CD4-positive, alpha-beta T cell treated with Interferon alpha-2 for 1 hour (primary cell): ENCODE measurements at regions not wholly inside any gene's neighbourhood (a gene's known extent, or its start where the extent isn't known, plus 50 kb on each side); places are given as distances from the start of the nearest gene placed in this dataset.

Source experiments
- DNase-seq, 2 donors: peaks; one replicate each; pipeline ENCODE4 v3.0.0-alpha.2; 2020 to 2022

DNA sequence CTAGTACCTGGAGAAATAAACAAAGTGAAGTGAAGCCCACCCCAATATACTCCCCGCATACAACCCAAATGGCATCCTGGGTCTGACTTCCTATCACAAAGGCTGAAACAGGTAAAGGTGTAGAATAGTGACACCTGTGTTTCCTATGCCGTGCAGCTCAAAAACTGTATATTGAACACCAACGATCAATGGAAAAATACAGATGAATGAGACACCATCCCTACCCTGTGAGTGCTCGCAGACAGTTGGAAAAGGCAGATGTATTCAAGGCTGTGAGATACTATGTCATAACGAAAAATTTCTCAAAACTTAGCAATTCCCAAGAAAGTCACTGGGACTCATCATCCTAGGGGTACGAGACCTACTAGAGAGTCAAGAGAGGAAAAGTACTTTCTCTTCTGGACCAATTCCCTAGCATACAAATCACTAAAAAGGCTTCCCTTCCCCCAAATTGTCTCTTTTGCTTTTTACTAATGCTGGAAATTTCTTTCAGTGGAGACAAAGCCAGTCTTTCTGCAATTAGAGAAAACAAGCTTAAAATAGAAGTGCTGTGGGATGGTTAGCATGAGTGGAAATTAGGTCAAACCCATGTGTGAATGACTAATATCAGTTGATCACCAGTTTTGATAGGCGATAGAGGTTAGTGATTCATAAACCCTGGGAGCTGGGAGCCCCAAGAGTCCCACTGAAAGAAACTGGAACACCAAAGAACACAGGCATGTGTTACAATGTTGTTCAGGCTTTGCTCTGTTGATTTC, 249.7 kb downstream of the SPTSSA start:
- DNase-seq: no peak

- no peak for DNase-seq
Measured at GRCh38 chr14:34211732-34212131, 250.3 kb downstream of the SPTSSA start.

DNA sequence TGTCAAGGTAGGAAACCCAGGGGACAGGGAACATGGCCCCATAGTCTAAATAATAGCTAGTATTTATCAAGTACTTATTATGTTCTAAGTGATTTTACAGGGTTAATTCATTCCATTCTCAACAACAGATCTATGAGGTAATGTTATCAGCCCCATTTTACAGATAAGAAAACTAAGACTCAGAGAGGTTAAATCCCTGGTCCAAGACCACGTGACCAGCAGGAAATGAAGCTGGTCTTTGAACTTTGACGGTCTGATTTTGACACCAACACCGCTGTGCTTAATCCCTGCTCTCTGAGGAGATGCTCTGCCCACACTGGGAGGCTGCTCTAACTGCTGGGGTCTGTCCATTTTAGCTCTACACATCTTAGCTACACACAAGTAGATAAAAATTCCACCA, 253.5 kb downstream of the SPTSSA start:
- no peak for DNase-seq

- no peak for DNase-seq
Measured at GRCh38 chr14:34205799-34206198, 254.9 kb upstream of the EGLN3 start.

DNA sequence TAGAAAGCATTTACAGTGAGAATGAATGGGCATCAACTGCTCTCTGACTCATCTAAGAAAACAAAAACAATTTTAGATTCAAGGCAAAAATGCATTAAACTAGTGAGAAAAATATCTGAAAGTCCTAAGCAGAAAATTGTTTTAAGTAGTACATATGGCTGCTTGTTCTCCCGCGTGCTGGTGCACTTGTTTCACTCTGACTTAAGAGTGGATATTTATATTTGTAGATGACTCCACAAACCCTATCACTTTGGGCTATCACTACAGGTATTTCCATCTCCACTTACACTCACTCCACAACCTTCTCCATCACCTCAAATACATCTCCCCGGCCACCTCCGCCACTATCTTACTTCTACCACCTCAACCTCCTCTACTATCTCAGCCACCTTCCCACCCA, 253.9 kb upstream of the EGLN3 start:
- DNase-seq: no peak

- DNase-seq: no peak
Measured at GRCh38 chr14:34203251-34203722, 252.4 kb upstream of the EGLN3 start.

DNA sequence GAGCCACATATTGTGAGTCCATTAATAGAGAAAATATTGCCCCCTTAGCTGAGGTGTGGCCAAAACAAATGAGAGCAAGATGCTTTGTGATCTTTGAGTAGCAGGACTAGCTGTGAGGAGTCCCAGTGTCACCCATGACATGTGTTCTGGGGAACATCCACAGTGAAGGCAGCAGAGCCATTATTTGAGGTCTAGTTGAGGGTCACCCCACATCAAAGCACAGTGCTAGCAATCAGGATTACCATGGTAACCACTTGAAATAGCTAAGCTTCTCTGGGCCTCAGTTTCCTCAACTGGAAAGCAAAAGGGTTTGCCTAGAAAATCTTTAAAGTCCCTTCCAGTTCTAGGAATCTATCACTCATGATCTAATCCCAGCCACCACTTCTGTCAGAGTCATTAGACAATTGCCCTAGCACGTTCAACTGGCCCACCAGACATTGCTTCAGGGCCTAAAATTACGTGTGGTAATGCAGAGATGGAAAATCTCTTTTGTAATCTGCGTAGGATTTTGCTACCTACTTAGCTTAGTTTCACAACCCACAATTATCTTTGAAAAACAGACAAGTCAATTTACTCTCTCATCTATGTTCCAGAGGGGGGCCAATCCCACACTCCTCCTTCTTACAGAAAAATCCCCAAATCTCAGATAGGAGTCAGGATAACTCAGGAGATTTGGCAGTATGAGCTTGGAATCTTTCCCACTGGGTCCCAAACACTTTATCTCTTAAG, 251.2 kb upstream of the EGLN3 start:
- DNase-seq: no peak

DNA sequence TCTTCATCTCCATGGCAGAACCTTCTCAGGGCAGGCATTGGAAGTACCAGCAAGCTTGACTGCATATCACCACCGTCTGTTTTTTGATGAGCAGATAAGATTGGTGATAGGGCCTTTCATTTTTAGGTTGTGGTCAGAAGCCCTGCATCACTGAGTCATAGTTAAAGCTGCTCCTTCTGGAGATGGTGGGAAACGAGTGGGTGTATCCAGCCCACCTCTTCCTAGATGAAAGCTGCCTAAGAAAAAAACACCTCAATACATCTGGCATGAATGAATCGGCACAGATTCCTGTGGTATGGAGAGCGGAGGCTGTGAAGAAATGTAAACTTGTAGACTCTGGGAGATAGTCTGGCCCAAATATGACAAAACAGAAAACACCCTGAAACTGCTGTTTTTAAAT, 248.7 kb upstream of the EGLN3 start:
- no peak for DNase-seq

- DNase-seq: no peak
Measured at GRCh38 chr14:34198096-34198495, 247.2 kb upstream of the EGLN3 start.

DNA sequence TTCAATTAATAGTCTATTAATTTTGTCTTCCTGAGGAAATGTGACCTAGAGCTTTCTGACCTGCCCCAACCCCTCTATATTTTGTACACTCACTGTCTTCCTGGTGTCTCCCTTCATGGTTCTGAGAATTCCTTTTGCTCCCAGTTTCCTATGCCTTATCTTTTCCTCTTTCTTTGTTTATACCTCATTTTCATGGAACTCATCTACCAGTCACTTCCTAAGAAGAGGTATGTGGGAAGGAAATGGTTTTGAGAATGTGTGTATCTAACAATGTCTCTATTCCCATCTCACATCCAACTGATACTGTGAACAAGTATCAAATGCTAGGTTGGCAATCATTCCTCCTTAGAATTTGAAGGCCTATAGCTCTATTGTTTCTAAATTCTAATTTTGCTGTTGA, 245.1 kb upstream of the EGLN3 start:
- no peak for DNase-seq

DNA sequence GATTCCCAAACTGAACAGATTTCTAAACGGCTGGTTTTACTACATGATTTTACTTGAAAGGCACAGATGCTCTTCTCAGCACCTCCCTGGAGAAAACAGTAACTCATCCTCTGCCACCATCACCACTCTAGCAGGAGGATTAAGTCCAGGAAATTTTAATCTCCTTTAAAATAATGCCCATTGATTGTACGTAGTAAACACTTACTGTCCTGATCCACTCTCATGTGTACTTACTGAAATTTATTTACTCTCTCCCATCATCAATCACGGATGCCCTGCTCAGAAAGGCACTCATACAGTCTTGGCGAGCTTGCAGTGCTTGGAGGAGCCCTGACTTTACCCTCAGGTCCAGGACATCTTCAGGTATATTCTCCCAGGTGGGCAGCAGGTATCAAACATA, 239.8 kb upstream of the EGLN3 start:
- DNase-seq: no peak

GRCh38 chr14:34189866-34190265, 239.0 kb upstream of the EGLN3 start:
- no peak for DNase-seq

DNA sequence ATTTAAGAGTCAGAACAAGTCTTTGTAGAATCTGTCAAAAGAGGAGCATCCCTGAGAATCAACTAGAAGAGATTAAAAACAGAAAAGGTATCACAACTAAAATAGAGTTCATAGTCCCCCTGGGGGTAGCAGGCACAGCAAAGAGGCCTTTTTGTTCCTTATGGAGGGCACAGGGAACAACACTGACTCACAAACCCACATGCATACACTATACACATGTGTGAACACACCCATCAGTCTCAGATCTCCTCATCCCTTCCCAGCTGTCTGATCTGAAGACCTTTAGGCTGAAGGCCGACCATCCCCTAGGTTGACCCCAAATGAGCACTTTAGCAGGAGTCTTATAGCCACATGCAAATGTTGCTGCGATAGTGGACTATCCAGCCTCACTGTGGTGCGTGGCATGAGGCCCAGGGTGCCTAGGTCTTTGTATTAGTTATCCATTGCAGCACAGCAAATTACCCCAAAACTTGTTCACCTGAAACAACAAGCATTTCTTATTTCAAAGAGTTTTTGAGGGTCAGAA, 236.7 kb upstream of the EGLN3 start:
- DNase-seq: no peak

DNA sequence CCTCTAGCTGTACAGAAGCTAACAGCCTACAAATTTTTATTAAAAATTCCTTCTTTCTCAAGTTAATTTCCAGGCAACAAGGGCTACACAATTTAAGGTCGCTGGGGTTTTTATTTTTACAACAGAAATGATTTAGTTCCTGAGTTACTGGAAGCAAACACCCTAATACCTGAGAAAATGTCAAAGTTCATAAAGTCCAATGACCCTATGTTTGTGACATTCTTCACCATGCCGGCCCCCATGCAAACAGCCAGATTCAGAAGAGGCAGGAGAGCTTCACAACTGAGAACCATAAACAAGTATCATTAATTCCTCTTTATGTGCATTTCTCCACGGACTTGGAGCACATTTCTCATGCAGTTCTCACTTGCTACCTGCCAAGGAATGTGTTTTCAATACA, 236.2 kb upstream of the EGLN3 start:
- DNase-seq: no peak

DNA sequence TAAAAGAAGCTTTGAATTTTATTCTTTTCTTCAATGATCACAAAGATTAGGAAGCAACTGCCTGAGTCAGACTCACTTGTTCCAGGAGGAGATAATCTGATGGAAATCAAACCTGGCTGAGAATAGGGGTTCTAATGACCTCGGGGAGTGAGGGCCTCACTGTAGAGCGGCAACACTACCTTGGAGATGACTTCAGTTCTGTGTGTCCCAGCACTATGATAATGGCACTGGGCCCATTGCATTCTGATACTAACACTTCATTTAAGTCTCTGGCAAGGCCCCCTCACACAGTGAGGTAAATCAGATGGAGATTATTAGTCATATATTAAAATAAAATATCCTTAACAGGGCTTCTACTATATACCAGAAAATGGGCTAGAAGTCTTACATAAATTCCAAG, 233.3 kb upstream of the EGLN3 start:
- DNase-seq: no peak

DNA sequence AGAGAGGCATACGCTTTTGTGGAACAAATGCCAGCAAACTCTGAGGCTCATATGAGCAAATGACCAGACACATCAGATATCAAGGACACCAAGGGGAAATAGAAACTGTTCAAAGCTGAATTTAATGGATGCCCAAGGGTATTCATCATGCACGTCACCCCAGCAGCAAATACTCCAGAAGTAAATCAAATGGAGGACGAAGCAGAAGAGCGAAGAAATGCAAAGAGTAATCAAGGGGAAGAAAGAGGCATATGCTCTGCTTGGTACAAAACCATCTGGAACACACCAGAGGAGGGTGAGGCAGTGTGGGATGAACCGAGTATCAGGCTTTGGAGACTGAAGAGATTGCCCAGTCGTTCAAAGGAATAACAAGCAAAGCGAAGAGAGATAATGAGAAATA, 232.6 kb upstream of the EGLN3 start:
- no peak for DNase-seq

DNA sequence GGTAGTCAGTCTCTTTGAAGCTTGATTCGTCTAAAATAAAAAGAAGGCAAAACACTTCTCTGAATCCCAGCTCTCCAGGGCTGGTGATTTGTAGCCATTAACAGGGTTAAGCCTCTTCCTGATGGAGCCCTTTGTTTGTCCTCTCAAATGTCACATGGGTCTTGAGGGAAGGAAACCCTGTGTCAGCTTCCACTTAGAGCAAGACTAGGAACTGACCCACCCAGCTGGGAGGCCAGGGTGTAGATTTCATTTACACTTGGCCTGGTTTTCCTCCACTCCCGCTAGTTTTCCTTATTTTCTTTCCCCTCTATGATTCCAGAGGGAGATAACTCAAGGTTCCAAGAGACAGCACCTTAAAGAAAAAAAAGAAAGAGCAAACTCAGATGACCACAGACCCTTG, 230.5 kb upstream of the EGLN3 start:
- DNase-seq: no peak

DNA sequence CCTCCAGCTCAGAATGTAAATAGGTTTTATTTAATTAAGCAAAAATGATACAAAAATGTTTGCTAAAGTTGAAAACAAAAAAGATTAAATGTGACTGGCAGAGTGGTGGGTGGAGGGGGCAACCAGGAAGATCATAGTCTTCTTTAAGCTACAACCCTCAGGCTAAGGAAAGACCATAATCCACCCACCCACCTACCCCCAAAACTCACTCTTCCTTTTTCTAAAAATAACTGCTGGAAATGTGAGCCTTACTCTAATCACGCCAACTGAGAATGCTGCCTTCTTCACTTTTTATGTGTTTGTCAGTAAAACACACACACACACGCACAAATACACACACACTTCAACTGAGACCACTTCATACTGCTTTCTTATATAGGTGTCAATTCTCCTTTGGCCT, 230.0 kb upstream of the EGLN3 start:
- no peak for DNase-seq

- no peak for DNase-seq
Measured at GRCh38 chr14:34180434-34180833, 229.6 kb upstream of the EGLN3 start.

DNA sequence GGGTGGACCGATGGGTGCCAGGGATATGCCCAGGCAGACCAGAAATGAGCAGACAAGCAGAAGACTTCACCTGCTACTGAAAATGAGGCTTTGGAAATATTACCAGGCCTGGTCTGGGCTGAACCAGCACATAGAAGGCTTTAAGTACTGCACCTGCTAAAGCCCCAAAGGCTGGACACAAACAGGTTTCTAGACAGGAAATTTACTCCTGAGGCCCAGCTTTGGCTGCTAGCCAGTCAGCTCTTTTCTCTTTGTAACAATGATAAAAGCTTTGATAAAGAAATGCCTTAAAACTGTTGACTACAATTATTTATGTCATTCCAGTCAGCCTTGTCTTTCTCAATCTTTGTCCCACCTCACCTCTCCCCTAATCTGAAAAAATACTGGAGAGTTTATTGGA, 228.9 kb upstream of the EGLN3 start:
- DNase-seq: no peak

DNA sequence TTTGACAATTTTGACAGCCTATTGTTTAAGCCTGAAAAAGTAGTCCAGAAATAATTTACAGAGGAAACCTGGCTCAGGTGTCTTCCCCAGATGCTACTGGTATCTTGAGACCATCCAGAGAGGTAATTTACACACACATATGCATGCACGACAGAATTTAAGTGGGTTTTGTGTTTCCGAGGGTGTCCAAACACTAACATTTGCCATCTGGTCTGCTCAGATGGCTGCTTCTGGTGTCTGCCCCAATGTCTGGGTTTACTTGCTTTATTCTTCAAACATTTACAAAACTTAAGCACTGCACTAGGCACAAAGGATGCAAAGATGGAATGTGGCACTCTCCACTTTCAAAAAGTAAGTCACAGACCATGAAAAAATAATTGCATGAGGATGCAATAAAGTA, 226.6 kb upstream of the EGLN3 start:
- no peak for DNase-seq

- DNase-seq: no peak
Measured at GRCh38 chr14:34175574-34175973, 224.7 kb upstream of the EGLN3 start.

DNA sequence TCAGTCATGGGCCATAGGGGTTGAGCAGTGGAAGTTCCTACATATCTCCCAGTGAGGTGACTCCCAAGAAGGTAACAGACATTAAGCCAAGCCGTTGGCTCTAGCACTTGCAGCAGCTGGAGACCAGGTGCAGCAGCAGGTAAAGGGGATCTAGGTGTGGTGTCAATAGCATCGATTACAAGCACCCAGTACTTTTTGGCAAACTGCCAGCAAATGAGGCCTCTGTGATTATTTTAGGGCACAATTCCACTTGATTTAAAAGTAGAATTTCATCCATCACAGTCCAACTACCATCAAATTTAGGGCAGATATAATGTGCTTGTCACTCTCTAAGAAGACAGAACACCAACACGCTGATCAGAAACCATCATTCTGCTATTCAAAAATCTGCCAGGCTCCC, 224.1 kb upstream of the EGLN3 start:
- DNase-seq: no peak

DNA sequence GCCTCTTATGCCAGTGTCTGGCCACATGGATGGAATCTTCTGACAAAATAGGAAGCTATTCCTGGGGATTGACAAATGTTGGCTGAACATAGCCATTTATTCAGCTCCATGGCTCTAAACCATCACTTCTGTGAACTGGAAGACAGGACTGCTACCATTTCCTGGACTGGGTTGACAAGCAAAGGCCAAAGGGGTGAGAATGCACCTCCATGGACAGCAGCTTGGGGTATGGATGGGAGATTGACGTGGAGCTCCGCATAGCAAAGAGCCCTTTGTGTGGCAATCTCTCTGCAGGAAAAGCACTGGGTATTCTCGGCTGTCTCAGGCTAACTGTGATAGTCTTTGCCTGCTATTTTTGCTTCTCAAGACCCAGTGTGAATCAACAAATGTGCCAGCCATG, 223.0 kb upstream of the EGLN3 start:
- no peak for DNase-seq
